Tibial artery (tissue), 4 donors: ENCODE measurements at regions not wholly inside any gene's neighbourhood (a gene's known extent, or its start where the extent isn't known, plus 50 kb on each side); places are given as distances from the start of the nearest gene placed in this dataset.

Experiments
- DNase-seq, 2 donors: peaks; one replicate each; pipeline ENCODE4 v3.0.0-alpha.2; 2019
- H3K27ac ChIP-seq, 2 donors: fragments of 200-600 bp; sonication (generic) in 1 of 2; 1 replicate in 1 of 2; 2 replicates in 1 of 2; pipeline ENCODE4 v1.5.1; 2018 to 2019; ENCODE audit warnings: mild to moderate bottlenecking in 1 of 2
- H3K27me3 ChIP-seq, 2 donors: fragments of 200-600 bp; sonication (generic) in 1 of 2; one replicate each; pipeline versions ENCODE4 v1.5.1 to v1.6.0; 2016 to 2019
- H3K36me3 ChIP-seq, 3 donors: fragments of 200-600 bp; sonication (generic) in 2 of 3; one replicate each; pipeline ENCODE4 v1.5.1; 2016 to 2019; ENCODE audit warnings: mild to moderate bottlenecking in 2 of 3
- H3K4me1 ChIP-seq, 4 donors: fragments of 200-600 bp; sonication (generic) in 2 of 4; 1 replicate in 3 of 4; 2 replicates in 1 of 4; pipeline ENCODE4 v1.5.1; 2016 to 2019
- H3K4me3 ChIP-seq, 2 donors: fragments of 200-600 bp; sonication (generic) in 1 of 2; 1 replicate in 1 of 2; 2 replicates in 1 of 2; pipeline ENCODE4 v1.5.1; 2018 to 2019; ENCODE audit warnings: mild to moderate bottlenecking in 2 of 2
- H3K9me3 ChIP-seq, 3 donors: fragments of 200-600 bp; sonication (generic) in 1 of 3; one replicate each; pipeline ENCODE4 v1.5.1; 2016 to 2019
- CTCF ChIP-seq, 2 experiments: fragments of 200-600 bp in 1 of 2; fragments of 450-650 bp in 1 of 2; IDR thresholded peaks; one replicate each; pipeline ENCODE4 v1.5.1; 2017 to 2019; ENCODE audit warnings: antibody characterized with exemption in 2 of 2, mild to moderate bottlenecking in 1 of 2, moderate library complexity in 1 of 2
- intact Hi-C: fragments of 100-400 bp; cut with DNase I; formaldehyde crosslinking; loops from one replicate; pipeline ENCODE4 v1.15.0; 2023; ENCODE audit warnings: low total_unique reads

- intact Hi-C loops, result no loop called here
- no peak overlapping the region for H3K4me3 ChIP-seq
- H3K4me1 ChIP-seq, result no peaks in the 10 kb centered on the region
- H3K27ac ChIP-seq, result no peak overlapping the region
- no peaks in the 10 kb centered on the region for H3K9me3 ChIP-seq
- TF ChIP-seq CTCF (IDR thresholded peaks at IDR 0.05), result no peak
- no peaks in the 10 kb centered on the region for H3K36me3 ChIP-seq
- H3K27me3 ChIP-seq, result peaks cover 0 to 3% of the 10 kb centered on the region in 2 donors
- no peak for DNase-seq
These were observed 246.8 kb upstream of the POU3F2 start for GRCh38 chr6:98587555-98587954.

- H3K4me3 ChIP-seq, result no peak overlapping the region
- H3K4me1 ChIP-seq, result no peaks in the 10 kb centered on the region
- H3K9me3 ChIP-seq, result no peaks in the 10 kb centered on the region
- intact Hi-C loops, result no loop called here
- H3K27me3 ChIP-seq, result no peaks in the 10 kb centered on the region
- H3K27ac ChIP-seq, result no peak overlapping the region
- no peak for DNase-seq
- H3K36me3 ChIP-seq, result no peaks in the 10 kb centered on the region
- no peak for TF ChIP-seq CTCF (IDR thresholded peaks at IDR 0.05)
These were observed 244.8 kb upstream of the POU3F2 start for GRCh38 chr6:98589536-98589935.

- Histone ChIP-seq H3K27ac (no peak overlapping the region), H3K36me3 (no peaks in the 10 kb centered on the region), H3K9me3 (no peaks in the 10 kb centered on the region), H3K27me3 (no peaks in the 10 kb centered on the region), H3K4me1 (no peaks in the 10 kb centered on the region), H3K4me3 (no peak overlapping the region)
- TF ChIP-seq CTCF (IDR thresholded peaks at IDR 0.05), result no peak
- no peak for DNase-seq
- intact Hi-C loops, result no loop called here
These were observed 244.2 kb upstream of the POU3F2 start for GRCh38 chr6:98590136-98590681.

GRCh38 chr6:98590997-98591396, 243.4 kb upstream of the POU3F2 start:
- no peak for DNase-seq
- TF ChIP-seq CTCF (IDR thresholded peaks at IDR 0.05), result no peak
- Histone ChIP-seq H3K4me3 (no peak overlapping the region), H3K27ac (no peak overlapping the region), H3K9me3 (no peaks in the 10 kb centered on the region), H3K36me3 (no peaks in the 10 kb centered on the region), H3K27me3 (no peaks in the 10 kb centered on the region), H3K4me1 (no peaks in the 10 kb centered on the region)
- intact Hi-C loops, result no loop called here

GRCh38 chr6:98593676-98594075, 240.7 kb upstream of the POU3F2 start:
- H3K27ac ChIP-seq, result no peak overlapping the region
- H3K4me3 ChIP-seq, result no peak overlapping the region
- no peak for TF ChIP-seq CTCF (IDR thresholded peaks at IDR 0.05)
- no peaks in the 10 kb centered on the region for H3K9me3 ChIP-seq
- DNase-seq, result no peak
- no peaks in the 10 kb centered on the region for H3K4me1 ChIP-seq
- intact Hi-C loops, result no loop called here
- no peaks in the 10 kb centered on the region for H3K36me3 ChIP-seq
- no peaks in the 10 kb centered on the region for H3K27me3 ChIP-seq

GRCh38 chr6:98601716-98602115, 232.7 kb upstream of the POU3F2 start:
- no peaks in the 10 kb centered on the region for H3K27me3 ChIP-seq
- TF ChIP-seq CTCF (IDR thresholded peaks at IDR 0.05), result no peak
- H3K4me3 ChIP-seq, result no peak overlapping the region
- H3K36me3 ChIP-seq, result no peaks in the 10 kb centered on the region
- intact Hi-C loops, result no loop called here
- no peak for DNase-seq
- no peaks in the 10 kb centered on the region for H3K4me1 ChIP-seq
- H3K27ac ChIP-seq, result no peak overlapping the region
- H3K9me3 ChIP-seq, result no peaks in the 10 kb centered on the region
